ENCODE measurements at regions not wholly inside any gene's neighbourhood (a gene's known extent, or its start where the extent isn't known, plus 50 kb on each side); places are given as distances from the start of the nearest gene placed in this dataset.

DNA sequence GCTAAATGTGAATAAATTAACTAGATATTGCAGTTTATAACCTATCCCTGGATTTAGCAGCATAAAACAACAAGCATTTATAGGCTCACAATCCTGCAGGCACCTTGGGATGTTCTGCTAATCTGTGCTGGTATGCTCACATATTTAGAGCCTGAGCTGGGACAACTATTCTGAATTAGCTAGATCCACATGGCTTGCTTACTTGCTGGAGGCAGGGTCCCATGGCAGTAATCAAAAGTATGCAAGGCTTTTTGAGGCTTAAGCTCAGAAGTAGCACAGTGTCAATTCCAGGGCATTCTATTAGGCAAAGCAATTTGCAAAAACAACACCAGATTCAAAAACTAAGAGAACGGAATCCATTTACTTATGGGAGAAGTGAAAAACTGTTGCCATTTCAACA lies 745.0 kb upstream of the ACO1 start:
- TF ChIP-seq, protein P1, sequence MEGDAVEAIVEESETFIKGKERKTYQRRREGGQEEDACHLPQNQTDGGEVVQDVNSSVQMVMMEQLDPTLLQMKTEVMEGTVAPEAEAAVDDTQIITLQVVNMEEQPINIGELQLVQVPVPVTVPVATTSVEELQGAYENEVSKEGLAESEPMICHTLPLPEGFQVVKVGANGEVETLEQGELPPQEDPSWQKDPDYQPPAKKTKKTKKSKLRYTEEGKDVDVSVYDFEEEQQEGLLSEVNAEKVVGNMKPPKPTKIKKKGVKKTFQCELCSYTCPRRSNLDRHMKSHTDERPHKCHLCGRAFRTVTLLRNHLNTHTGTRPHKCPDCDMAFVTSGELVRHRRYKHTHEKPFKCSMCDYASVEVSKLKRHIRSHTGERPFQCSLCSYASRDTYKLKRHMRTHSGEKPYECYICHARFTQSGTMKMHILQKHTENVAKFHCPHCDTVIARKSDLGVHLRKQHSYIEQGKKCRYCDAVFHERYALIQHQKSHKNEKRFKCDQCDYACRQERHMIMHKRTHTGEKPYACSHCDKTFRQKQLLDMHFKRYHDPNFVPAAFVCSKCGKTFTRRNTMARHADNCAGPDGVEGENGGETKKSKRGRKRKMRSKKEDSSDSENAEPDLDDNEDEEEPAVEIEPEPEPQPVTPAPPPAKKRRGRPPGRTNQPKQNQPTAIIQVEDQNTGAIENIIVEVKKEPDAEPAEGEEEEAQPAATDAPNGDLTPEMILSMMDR (optimal IDR thresholded peaks at IDR 0.05 in 1 of 3, IDR thresholded peaks at IDR 0.05 in 1 of 3, conservative IDR thresholded peaks at IDR 0.05 in 1 of 3; ENCODE audit: extremely low read depth in 1 of 3, insufficient read depth in 2 of 3, low read length in 3 of 3), result no peak
- no peak for TF ChIP-seq EZH2 (IDR thresholded peaks at IDR 0.05; ENCODE audit: low read length)

All from keratinocyte (primary cell).